ENCODE measurements at regions not wholly inside any gene's neighbourhood (a gene's known extent, or its start where the extent isn't known, plus 50 kb on each side); places are given as distances from the start of the nearest gene placed in this dataset.

- H3K4me3 ChIP-seq (ENCODE audit: low read depth, low read length) = no peak overlapping the region
- no peak for DNase-seq (ENCODE audit: low read depth)
- POLR2A ChIA-PET = no interaction called here
- H3K36me3 ChIP-seq (ENCODE audit: control insufficient read depth, insufficient read depth, low read length) = no peaks in the 10 kb centered on the region
- CTCF ChIA-PET = interaction anchor here (1.5 to 2.5 kb wide), 2 partner anchors 10 to 14 kb away, joined by 3 to 7 read pairs; no protein-coding TSS in a partner anchor
- TF ChIP-seq, protein P1, sequence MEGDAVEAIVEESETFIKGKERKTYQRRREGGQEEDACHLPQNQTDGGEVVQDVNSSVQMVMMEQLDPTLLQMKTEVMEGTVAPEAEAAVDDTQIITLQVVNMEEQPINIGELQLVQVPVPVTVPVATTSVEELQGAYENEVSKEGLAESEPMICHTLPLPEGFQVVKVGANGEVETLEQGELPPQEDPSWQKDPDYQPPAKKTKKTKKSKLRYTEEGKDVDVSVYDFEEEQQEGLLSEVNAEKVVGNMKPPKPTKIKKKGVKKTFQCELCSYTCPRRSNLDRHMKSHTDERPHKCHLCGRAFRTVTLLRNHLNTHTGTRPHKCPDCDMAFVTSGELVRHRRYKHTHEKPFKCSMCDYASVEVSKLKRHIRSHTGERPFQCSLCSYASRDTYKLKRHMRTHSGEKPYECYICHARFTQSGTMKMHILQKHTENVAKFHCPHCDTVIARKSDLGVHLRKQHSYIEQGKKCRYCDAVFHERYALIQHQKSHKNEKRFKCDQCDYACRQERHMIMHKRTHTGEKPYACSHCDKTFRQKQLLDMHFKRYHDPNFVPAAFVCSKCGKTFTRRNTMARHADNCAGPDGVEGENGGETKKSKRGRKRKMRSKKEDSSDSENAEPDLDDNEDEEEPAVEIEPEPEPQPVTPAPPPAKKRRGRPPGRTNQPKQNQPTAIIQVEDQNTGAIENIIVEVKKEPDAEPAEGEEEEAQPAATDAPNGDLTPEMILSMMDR (IDR thresholded peaks at IDR 0.05; ENCODE audit: insufficient read depth, low read depth, low read length) = no peak
- peaks cover 10% of the 10 kb centered on the region for H3K27me3 ChIP-seq (ENCODE audit: control insufficient read depth, insufficient read depth, low read length)
Measured at GRCh38 chr10:29829776-29830175, 195.0 kb upstream of the SVIL start.

GRCh38 chr10:29828956-29829355 lies 194.2 kb upstream of the SVIL start:
- TF ChIP-seq, protein P1 (IDR thresholded peaks at IDR 0.05; ENCODE audit: insufficient read depth, low read depth, low read length) = no peak
- no peak for DNase-seq (ENCODE audit: low read depth)
- Histone ChIP-seq H3K27me3 (ENCODE audit: control insufficient read depth, insufficient read depth, low read length) (peaks cover 9% of the 10 kb centered on the region), H3K36me3 (ENCODE audit: control insufficient read depth, insufficient read depth, low read length) (no peaks in the 10 kb centered on the region), H3K4me3 (ENCODE audit: low read depth, low read length) (no peak overlapping the region)
- ChIA-PET CTCF (interaction anchor here (1.1 to 2.5 kb wide), 3 partner anchors 10 to 14 kb away, joined by 3 to 7 read pairs (median 3); no protein-coding TSS in a partner anchor), POLR2A (no interaction called here)

DNA sequence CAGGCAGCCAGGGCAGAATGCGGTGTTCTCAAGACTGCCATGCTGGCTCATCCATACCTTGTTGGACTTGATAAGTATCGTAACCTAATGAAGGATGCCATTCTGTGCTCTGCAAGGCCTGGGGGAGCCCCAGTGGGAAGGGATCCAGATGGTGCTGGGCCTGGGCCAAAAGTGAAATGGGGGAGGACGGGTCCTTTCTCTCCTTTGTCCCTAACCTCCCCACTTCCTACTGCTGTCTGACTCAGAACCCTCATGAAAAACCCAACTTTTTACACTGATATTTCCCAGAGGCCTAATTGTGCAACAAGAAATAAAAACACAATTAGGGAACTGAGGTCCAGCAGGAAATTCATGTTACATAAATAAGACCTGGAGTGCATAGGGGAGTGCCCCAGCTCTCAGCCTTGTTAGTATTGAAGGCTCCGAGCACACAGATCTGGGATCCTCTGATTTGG lies 193.7 kb upstream of the SVIL start:
- H3K4me3 ChIP-seq (ENCODE audit: low read depth, low read length) = no peak overlapping the region
- POLR2A ChIA-PET = no interaction called here
- CTCF ChIA-PET = interaction anchor here (1.1 to 2.5 kb wide), 2 partner anchors 11 to 14 kb away, joined by 3 to 7 read pairs; no protein-coding TSS in a partner anchor
- TF ChIP-seq, protein P1 (IDR thresholded peaks at IDR 0.05; ENCODE audit: insufficient read depth, low read depth, low read length) = no peak
- no peaks in the 10 kb centered on the region for H3K36me3 ChIP-seq (ENCODE audit: control insufficient read depth, insufficient read depth, low read length)
- DNase-seq (ENCODE audit: low read depth) = no peak
- H3K27me3 ChIP-seq (ENCODE audit: control insufficient read depth, insufficient read depth, low read length) = peaks cover 8% of the 10 kb centered on the region

DNA sequence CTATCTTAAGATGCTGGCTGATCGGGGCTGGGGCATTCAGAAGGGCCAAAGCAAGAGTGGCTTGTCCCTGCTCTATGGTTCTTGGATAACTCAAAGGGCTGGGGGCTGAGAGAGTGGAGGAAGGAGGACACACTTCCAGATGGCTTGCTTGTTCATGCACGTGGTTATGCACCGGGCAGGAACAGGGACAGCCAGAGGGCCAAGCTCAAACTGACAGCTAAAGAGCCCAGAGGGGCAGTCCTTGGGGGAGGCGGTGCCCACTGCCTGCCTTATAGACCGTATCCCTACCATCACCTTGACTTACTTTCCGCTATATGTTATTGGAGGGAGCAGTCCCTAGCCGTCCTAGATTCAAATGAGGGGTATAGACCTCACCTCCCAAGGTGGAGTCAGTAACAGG lies 192.7 kb upstream of the SVIL start:
- ChIA-PET CTCF (interaction anchor here (0.6 to 0.8 kb wide), 2 partner anchors 21 to 615 kb away, joined by 3 read pairs; no protein-coding TSS in a partner anchor), POLR2A (interaction anchor here (0.6 kb wide), 1 partner anchor 16 kb away, joined by 3 read pairs; no protein-coding TSS in a partner anchor)
- TF ChIP-seq, protein P1 (IDR thresholded peaks at IDR 0.05; ENCODE audit: insufficient read depth, low read depth, low read length) = no peak

GRCh38 chr10:29826801-29827450 lies 192.2 kb upstream of the SVIL start:
- ChIA-PET POLR2A (interaction anchor here (0.6 kb wide), 1 partner anchor 15 kb away, joined by 3 read pairs; no protein-coding TSS in a partner anchor), CTCF (interaction anchor here (0.6 kb wide), 1 partner anchor 616 kb away, joined by 3 read pairs; no protein-coding TSS in a partner anchor)
- no peak for DNase-seq (ENCODE audit: low read depth)
- TF ChIP-seq, protein P1 (IDR thresholded peaks at IDR 0.05; ENCODE audit: insufficient read depth, low read depth, low read length) = no peak
- Histone ChIP-seq H3K4me3 (ENCODE audit: low read depth, low read length) (no peak overlapping the region), H3K27me3 (ENCODE audit: control insufficient read depth, insufficient read depth, low read length) (peaks cover 3% of the 10 kb centered on the region; the same call in 1 of the 2 replicates), H3K36me3 (ENCODE audit: control insufficient read depth, insufficient read depth, low read length) (no peaks in the 10 kb centered on the region)

More for the DNA sequence above, 192.7 kb upstream of the SVIL start:
- DNase-seq (ENCODE audit: low read depth) = no peak
- no peaks in the 10 kb centered on the region for H3K36me3 ChIP-seq (ENCODE audit: control insufficient read depth, insufficient read depth, low read length)
- H3K27me3 ChIP-seq (ENCODE audit: control insufficient read depth, insufficient read depth, low read length) = peaks cover 3% of the 10 kb centered on the region; the same call in 1 of the 2 replicates
- no peak overlapping the region for H3K4me3 ChIP-seq (ENCODE audit: low read depth, low read length)
